ENCODE measurements at regions not wholly inside any gene's neighbourhood (a gene's known extent, or its start where the extent isn't known, plus 50 kb on each side); places are given as distances from the start of the nearest gene placed in this dataset.

- H3K9me3 ChIP-seq (replicated peaks; ENCODE audit: control insufficient read depth, insufficient read depth, low read length): no peaks in the 10 kb centered on the region
- no peak for FAIRE-seq
- no peaks in the 10 kb centered on the region for H3K4me1 ChIP-seq (ENCODE audit: control insufficient read depth, extremely low read depth, insufficient read depth, low read length)
- no peak for DNase-seq (ENCODE audit: low read depth, low spot score)
- ChIA-PET CTCF (no interaction called here), POLR2A (no interaction called here)
- H3K36me3 ChIP-seq (ENCODE audit: control insufficient read depth in 2 of 2, extremely low read depth in 1 of 2, insufficient read depth in 2 of 2, low read length in 2 of 2): no peaks in the 10 kb centered on the region
- no peaks in the 10 kb centered on the region for H3K9me1 ChIP-seq (replicated peaks; ENCODE audit: control insufficient read depth, extremely low read depth, insufficient read depth, low read length)
- H3K27me3 ChIP-seq (ENCODE audit: control insufficient read depth in 2 of 2, insufficient read depth in 2 of 2, low read length in 2 of 2): no peaks in the 10 kb centered on the region
- H3K4me2 ChIP-seq (ENCODE audit: insufficient read depth, low read length): no peak overlapping the region
- dilution Hi-C loops (cut with MboI; ENCODE audit: extremely low pct_ligation_motif_present, low sequenced_read_pairs): no loop called here
- no peak overlapping the region for H3K27ac ChIP-seq (ENCODE audit: insufficient read depth, low read depth, low read length)
- intact Hi-C loops (cut with micrococcal nuclease): no loop called here
- no peak overlapping the region for H3K9ac ChIP-seq (replicated peaks; ENCODE audit: extremely low read depth, insufficient read depth, low read length)
- no peak overlapping the region for H2AFZ ChIP-seq (ENCODE audit: low read depth, low read length)
- no TSS peak for BruUV-seq (replicated peaks)
- H4K20me1 ChIP-seq (replicated peaks; ENCODE audit: control insufficient read depth, extremely low read depth, insufficient read depth, low read length): no peaks in the 10 kb centered on the region
- H3K79me2 ChIP-seq (ENCODE audit: control insufficient read depth, insufficient read depth, low read length): no peaks in the 10 kb centered on the region
- no peak for TF ChIP-seq POLR2A (IDR thresholded peaks at IDR 0.05; ENCODE audit: low read depth, low read length)
- TF ChIP-seq MYC (IDR thresholded peaks at IDR 0.05; ENCODE audit: low read depth, low read length): no peak
- TF ChIP-seq, protein P1, sequence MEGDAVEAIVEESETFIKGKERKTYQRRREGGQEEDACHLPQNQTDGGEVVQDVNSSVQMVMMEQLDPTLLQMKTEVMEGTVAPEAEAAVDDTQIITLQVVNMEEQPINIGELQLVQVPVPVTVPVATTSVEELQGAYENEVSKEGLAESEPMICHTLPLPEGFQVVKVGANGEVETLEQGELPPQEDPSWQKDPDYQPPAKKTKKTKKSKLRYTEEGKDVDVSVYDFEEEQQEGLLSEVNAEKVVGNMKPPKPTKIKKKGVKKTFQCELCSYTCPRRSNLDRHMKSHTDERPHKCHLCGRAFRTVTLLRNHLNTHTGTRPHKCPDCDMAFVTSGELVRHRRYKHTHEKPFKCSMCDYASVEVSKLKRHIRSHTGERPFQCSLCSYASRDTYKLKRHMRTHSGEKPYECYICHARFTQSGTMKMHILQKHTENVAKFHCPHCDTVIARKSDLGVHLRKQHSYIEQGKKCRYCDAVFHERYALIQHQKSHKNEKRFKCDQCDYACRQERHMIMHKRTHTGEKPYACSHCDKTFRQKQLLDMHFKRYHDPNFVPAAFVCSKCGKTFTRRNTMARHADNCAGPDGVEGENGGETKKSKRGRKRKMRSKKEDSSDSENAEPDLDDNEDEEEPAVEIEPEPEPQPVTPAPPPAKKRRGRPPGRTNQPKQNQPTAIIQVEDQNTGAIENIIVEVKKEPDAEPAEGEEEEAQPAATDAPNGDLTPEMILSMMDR (IDR thresholded peaks at IDR 0.05; ENCODE audit: extremely low read depth in 1 of 2, insufficient read depth in 1 of 2, low read depth in 1 of 2, low read length in 2 of 2): no peak
- no peak for TF ChIP-seq MAX (IDR thresholded peaks at IDR 0.05; ENCODE audit: insufficient read depth, insufficient read length)
- no peak for TF ChIP-seq EZH2 (IDR thresholded peaks at IDR 0.05; ENCODE audit: borderline replicate concordance, low read depth, low read length, severe bottlenecking)
- TF ChIP-seq FOS (IDR thresholded peaks at IDR 0.05; ENCODE audit: borderline replicate concordance, insufficient read depth, low read length): no peak
- TF ChIP-seq POLR2AphosphoS5 (IDR thresholded peaks at IDR 0.05; ENCODE audit: insufficient read depth, low read depth, low read length): no peak
- TF ChIP-seq GATA2 (IDR thresholded peaks at IDR 0.05; ENCODE audit: insufficient read depth, insufficient read length, low read depth, low read length): no peak
- no peak for TF ChIP-seq JUN (IDR thresholded peaks at IDR 0.05; ENCODE audit: borderline replicate concordance, insufficient read depth, insufficient read length, low read depth)
- no peak overlapping the region for H3K4me3 ChIP-seq (replicated peaks in 1 of 3; ENCODE audit: insufficient read depth in 1 of 3, low read depth in 1 of 3, low read length in 3 of 3)
Observed at GRCh38 chr11:80632156-80632555, 1191.3 kb upstream of the TENM4 start.
